Nephron (organoid): ENCODE measurements at regions not wholly inside any gene's neighbourhood (a gene's known extent, or its start where the extent isn't known, plus 50 kb on each side); places are given as distances from the start of the nearest gene placed in this dataset.
A peak's percentile ranks its signal among the peaks of the same experiment; 100 is the strongest.

ENCODE experiments used
- H3K27ac Mint-ChIP-seq, 3 experiments: 2 replicates each; pipeline ENCODE4 v1.8.0; 2020; ENCODE audit warnings: mixed read lengths in 3 of 3, mild to moderate bottlenecking in 2 of 3, moderate library complexity in 1 of 3
- H3K27me3 Mint-ChIP-seq: 2 replicates; pipeline ENCODE4 v1.8.0; 2021; ENCODE audit warnings: low read depth, mild to moderate bottlenecking, moderate library complexity, mixed read lengths
- H3K36me3 Mint-ChIP-seq: 2 replicates; pipeline ENCODE4 v1.8.0; 2020; ENCODE audit warnings: low read depth, mixed read lengths
- H3K4me1 Mint-ChIP-seq: 2 replicates; pipeline ENCODE4 v1.8.0; 2020; ENCODE audit warnings: mixed read lengths
- H3K4me3 Mint-ChIP-seq, 3 experiments: 2 replicates each; pipeline ENCODE4 v1.8.0; 2020; ENCODE audit warnings: mild to moderate bottlenecking in 3 of 3, mixed read lengths in 3 of 3, moderate library complexity in 2 of 3
- H3K9me3 Mint-ChIP-seq: 2 replicates; pipeline ENCODE4 v1.8.0; 2020; ENCODE audit warnings: mixed read lengths
- CTCF ChIP-seq, 3 experiments: fragments of 200-600 bp; sonication (generic); IDR thresholded peaks; one replicate each; pipeline ENCODE4 v1.5.0; 2021; ENCODE audit warnings: antibody characterized with exemption in 3 of 3; ENCODE audit not compliant: unreplicated experiment in 3 of 3

- no peak for TF ChIP-seq CTCF (IDR thresholded peaks at IDR 0.05; ENCODE audit: unreplicated experiment in 3 of 3)
- H3K4me1 Mint-ChIP-seq: peaks cover 36% of the 10 kb centered on the region
Observed at GRCh38 chr2:206863716-206864115, 75.6 kb upstream of the CPO start.

GRCh38 chr2:206867006-206867405, 72.3 kb upstream of the CPO start:
- Mint-ChIP-seq H3K4me1 (peaks cover 29% of the 10 kb centered on the region), H3K27ac (no peak overlapping the region), H3K4me3 (no peak overlapping the region), H3K27me3 (no peaks in the 10 kb centered on the region), H3K9me3 (no peaks in the 10 kb centered on the region), H3K36me3 (no peaks in the 10 kb centered on the region)
- no peak for TF ChIP-seq CTCF (IDR thresholded peaks at IDR 0.05; ENCODE audit: unreplicated experiment in 3 of 3)

More at GRCh38 chr2:206863716-206864115, 75.6 kb upstream of the CPO start:
- Mint-ChIP-seq H3K4me3 (no peak overlapping the region), H3K9me3 (no peaks in the 10 kb centered on the region), H3K27ac (peak overlapping the region; percentile 6 to 52 (median 51)), H3K27me3 (no peaks in the 10 kb centered on the region), H3K36me3 (no peaks in the 10 kb centered on the region)

- Mint-ChIP-seq H3K4me1 (peaks cover 22% of the 10 kb centered on the region), H3K27me3 (no peaks in the 10 kb centered on the region), H3K27ac (peak overlapping the region in 1 of 3 experiments; percentile 87), H3K36me3 (no peaks in the 10 kb centered on the region), H3K4me3 (no peak overlapping the region), H3K9me3 (no peaks in the 10 kb centered on the region)
- no peak for TF ChIP-seq CTCF (IDR thresholded peaks at IDR 0.05; ENCODE audit: unreplicated experiment in 3 of 3)
Observed at GRCh38 chr2:206869824-206870495, 69.4 kb upstream of the CPO start.

- Mint-ChIP-seq H3K9me3 (no peaks in the 10 kb centered on the region), H3K27me3 (no peaks in the 10 kb centered on the region), H3K4me3 (no peak overlapping the region), H3K27ac (peak overlapping the region in 2 of 3 experiments; percentile 10 to 32), H3K4me1 (peaks cover 23% of the 10 kb centered on the region), H3K36me3 (no peaks in the 10 kb centered on the region)
- no peak for TF ChIP-seq CTCF (IDR thresholded peaks at IDR 0.05; ENCODE audit: unreplicated experiment in 3 of 3)
Observed at GRCh38 chr2:206873423-206873822, 65.9 kb upstream of the CPO start.

- no peak overlapping the region for H3K27ac Mint-ChIP-seq
- no peaks in the 10 kb centered on the region for H3K9me3 Mint-ChIP-seq
- TF ChIP-seq CTCF (IDR thresholded peaks at IDR 0.05; ENCODE audit: unreplicated experiment in 3 of 3): no peak
- H3K27me3 Mint-ChIP-seq: no peaks in the 10 kb centered on the region
- H3K4me3 Mint-ChIP-seq: no peak overlapping the region
- H3K4me1 Mint-ChIP-seq: peaks cover 20% of the 10 kb centered on the region
- H3K36me3 Mint-ChIP-seq: no peaks in the 10 kb centered on the region
Observed at GRCh38 chr2:206875701-206876100, 63.6 kb upstream of the CPO start.

GRCh38 chr2:206876216-206876860, 63.0 kb upstream of the CPO start:
- no peak for TF ChIP-seq CTCF (IDR thresholded peaks at IDR 0.05; ENCODE audit: unreplicated experiment in 3 of 3)

More at GRCh38 chr2:206876216-206876860, 63.0 kb upstream of the CPO start:
- H3K27me3 Mint-ChIP-seq: no peaks in the 10 kb centered on the region
- H3K9me3 Mint-ChIP-seq: no peaks in the 10 kb centered on the region
- peaks cover 16% of the 10 kb centered on the region for H3K4me1 Mint-ChIP-seq
- no peak overlapping the region for H3K27ac Mint-ChIP-seq
- no peak overlapping the region for H3K4me3 Mint-ChIP-seq
- H3K36me3 Mint-ChIP-seq: no peaks in the 10 kb centered on the region
